Nephron progenitor cell (in vitro differentiated cells): ENCODE measurements at regions not wholly inside any gene's neighbourhood (a gene's known extent, or its start where the extent isn't known, plus 50 kb on each side); places are given as distances from the start of the nearest gene placed in this dataset.
"Not testable (repeated sequence)": the region's sequence is repeated elsewhere in the genome, so short reads cannot be mapped to it uniquely, and the experiment has no call there.

Experiments used
- DNase-seq: peaks from one replicate; pipeline ENCODE4 v3.0.0; 2021
- H3K27ac Mint-ChIP-seq: 2 replicates; pipeline ENCODE4 v1.8.0; 2021; ENCODE audit warnings: mild to moderate bottlenecking, moderate library complexity, mixed read lengths
- H3K27me3 Mint-ChIP-seq: 2 replicates; pipeline ENCODE4 v1.8.0; 2021; ENCODE audit warnings: mild to moderate bottlenecking, low read depth, mixed read lengths; ENCODE audit not compliant: poor library complexity
- H3K36me3 Mint-ChIP-seq: 2 replicates; pipeline ENCODE4 v1.8.0; 2021; ENCODE audit warnings: low read depth, mixed read lengths
- H3K4me1 Mint-ChIP-seq: 2 replicates; pipeline ENCODE4 v1.8.0; 2021; ENCODE audit warnings: mixed read lengths
- H3K4me3 Mint-ChIP-seq: 2 replicates; pipeline ENCODE4 v1.8.0; 2021; ENCODE audit warnings: mild to moderate bottlenecking, moderate library complexity, mixed read lengths
- H3K9me3 Mint-ChIP-seq: 2 replicates; pipeline ENCODE4 v1.8.0; 2021; ENCODE audit warnings: mild to moderate bottlenecking, moderate library complexity, mixed read lengths
- CTCF ChIP-seq: fragments of 200-600 bp; sonication (generic); IDR thresholded peaks from 2 replicates; pipeline ENCODE4 v1.5.0; 2021; ENCODE audit warnings: antibody characterized with exemption

DNA sequence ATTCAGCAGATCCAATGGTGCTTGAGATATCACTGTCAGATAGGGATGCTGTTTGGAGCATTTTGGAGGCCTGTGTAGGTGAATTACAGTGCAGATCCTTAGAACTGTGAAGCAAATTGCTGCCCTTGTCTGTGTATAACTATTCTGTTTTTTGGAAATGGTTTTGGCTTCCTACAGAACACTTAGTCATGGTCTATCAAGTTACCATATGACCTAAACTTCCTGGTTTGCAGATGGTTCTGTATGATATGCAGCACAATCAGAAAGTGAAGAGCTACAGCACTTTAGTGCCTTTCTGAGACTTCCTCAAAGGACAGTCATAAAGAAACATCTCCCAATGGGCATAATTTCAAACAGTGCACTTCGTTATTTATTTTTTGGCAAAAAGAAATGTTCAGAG, 688.6 kb downstream of the SH3BGRL start:
- Mint-ChIP-seq H3K27ac (no peak overlapping the region), H3K4me3 (no peak overlapping the region), H3K27me3 (peaks cover 9% of the 10 kb centered on the region), H3K9me3 (peaks cover 61% of the 10 kb centered on the region), H3K4me1 (no peaks in the 10 kb centered on the region), H3K36me3 (no peaks in the 10 kb centered on the region)
- no peak for DNase-seq
- TF ChIP-seq CTCF, result no peak

DNA sequence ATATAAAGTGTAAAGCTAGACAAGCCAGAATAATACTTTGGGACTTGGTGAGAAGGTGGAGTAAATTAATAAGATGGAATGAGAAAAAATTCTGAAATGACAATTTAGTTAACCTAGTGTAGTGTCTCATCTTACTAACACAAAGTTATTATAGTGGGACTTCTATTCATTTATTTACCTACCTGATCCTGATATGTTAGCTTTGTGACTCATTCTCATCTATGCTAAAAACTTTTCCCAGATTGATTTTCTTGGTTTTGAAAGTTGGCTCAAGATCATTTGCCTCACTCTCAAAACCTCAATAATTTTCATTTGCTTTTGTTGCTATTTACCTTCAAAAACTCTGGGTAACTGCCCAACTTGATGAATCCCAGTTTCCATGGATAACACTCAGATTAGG, 698.6 kb downstream of the SH3BGRL start:
- no peak for DNase-seq
- Mint-ChIP-seq H3K27me3 (no peaks in the 10 kb centered on the region), H3K27ac (no peak overlapping the region), H3K4me1 (no peaks in the 10 kb centered on the region), H3K9me3 (peaks cover 46% of the 10 kb centered on the region), H3K4me3 (no peak overlapping the region), H3K36me3 (no peaks in the 10 kb centered on the region)
- no peak for TF ChIP-seq CTCF

DNA sequence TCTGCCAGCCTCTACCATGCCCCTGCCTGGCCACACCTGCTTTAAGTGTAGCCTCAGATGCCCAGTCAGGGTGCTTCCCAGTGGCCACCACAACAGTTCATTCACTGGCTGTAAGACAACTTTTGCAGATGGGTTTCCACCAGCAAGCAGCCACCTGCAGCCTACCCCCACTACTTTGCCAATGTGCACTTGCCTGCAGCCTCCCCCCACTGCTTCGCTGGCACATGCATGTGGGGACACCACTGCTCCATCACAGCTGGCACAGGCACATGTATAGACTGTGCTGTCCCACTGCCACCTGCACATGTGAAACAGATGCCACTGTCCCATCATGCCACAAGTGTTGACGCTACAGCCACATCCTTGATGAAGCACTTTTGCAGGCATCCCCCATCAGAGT, 723.9 kb downstream of the SH3BGRL start:
- no peaks in the 10 kb centered on the region for H3K4me1 Mint-ChIP-seq
- no peaks in the 10 kb centered on the region for H3K36me3 Mint-ChIP-seq
- TF ChIP-seq CTCF, result no peak
- H3K27me3 Mint-ChIP-seq, result peaks cover 5% of the 10 kb centered on the region
- H3K27ac Mint-ChIP-seq, result no peak overlapping the region
- H3K9me3 Mint-ChIP-seq, result peaks cover 51% of the 10 kb centered on the region
- H3K4me3 Mint-ChIP-seq, result no peak overlapping the region
- DNase-seq, result no peak

DNA sequence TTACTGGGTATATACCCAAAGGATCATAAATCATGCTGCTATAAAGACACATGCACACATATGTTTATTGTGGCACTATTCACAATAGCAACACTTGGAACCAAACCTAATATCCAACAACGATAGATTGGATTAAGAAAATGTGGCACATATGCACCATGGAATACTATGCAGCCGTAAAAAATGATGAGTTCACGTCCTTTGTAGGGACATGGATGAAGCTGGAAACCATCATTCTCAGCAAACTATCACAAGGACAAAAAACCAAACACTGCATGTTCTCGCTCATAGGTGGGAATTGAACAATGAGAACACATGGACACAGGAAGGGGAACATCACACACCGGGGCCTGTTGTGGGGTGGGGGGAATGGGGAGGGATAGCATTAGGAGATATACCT, 744.0 kb downstream of the SH3BGRL start:
- not testable (repeated sequence) for H3K27ac Mint-ChIP-seq, H3K4me1 Mint-ChIP-seq, H3K27me3 Mint-ChIP-seq, H3K4me3 Mint-ChIP-seq, H3K36me3 Mint-ChIP-seq, DNase-seq
- H3K9me3 Mint-ChIP-seq, result peaks cover 58% of the 10 kb centered on the region

DNA sequence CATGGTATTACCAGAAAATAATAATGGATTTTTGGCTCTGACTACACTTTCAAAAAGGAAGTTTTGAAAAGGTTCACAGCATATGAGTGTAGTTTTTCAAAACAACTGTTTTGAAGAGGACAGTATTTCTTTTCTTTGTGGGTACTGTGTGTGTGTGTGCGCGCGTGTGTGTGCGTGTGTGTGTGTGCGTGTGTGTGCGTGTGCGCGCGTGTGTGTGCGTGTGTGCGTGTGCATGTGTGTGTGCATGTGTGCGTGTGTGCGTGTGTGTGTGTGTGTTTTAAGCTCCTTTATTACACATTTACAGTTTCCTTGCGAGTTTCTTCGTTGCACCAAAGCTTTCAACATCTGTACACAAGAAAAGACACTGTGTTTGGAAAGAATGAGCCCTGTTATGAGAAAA, 755.4 kb downstream of the SH3BGRL start:
- H3K27ac Mint-ChIP-seq, result no peak overlapping the region
- peaks cover 37% of the 10 kb centered on the region for H3K9me3 Mint-ChIP-seq
- no peaks in the 10 kb centered on the region for H3K4me1 Mint-ChIP-seq
- no peak overlapping the region for H3K4me3 Mint-ChIP-seq
- TF ChIP-seq CTCF, result no peak
- no peaks in the 10 kb centered on the region for H3K27me3 Mint-ChIP-seq
- H3K36me3 Mint-ChIP-seq, result no peaks in the 10 kb centered on the region
- DNase-seq, result no peak

DNA sequence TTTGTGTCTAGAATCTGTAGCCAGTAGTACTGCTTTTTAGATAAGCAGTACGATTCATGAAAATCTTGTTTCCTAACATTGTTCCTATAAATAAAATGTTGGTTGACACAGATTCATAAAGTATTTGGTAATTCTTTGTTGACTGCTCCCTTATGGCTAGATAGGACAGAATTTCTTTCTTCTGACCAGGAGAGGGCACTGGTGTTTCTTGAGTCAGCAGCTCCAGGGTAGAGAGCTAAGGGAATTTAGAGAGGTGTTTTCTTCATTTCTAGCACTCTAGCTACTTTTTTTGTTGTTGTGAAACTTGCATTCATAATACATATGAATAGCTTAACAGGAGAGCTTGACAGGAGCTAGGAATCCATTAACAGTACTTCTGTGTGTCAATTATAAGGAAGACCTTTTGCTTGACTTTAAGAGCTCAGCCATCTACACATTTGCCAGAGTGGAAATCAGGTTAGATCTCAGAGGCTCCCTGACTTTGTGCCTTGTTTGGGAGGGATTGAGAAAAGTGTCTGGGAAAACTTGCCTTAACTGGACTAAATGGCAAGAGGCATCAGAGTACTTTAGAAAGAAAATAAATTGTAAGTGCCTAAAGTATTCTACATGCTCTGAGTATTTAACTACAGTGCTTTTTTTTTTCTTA, 756.1 kb downstream of the SH3BGRL start:
- H3K4me3 Mint-ChIP-seq, result no peak overlapping the region
- no peaks in the 10 kb centered on the region for H3K36me3 Mint-ChIP-seq
- DNase-seq, result no peak
- H3K27me3 Mint-ChIP-seq, result no peaks in the 10 kb centered on the region
- no peaks in the 10 kb centered on the region for H3K4me1 Mint-ChIP-seq
- TF ChIP-seq CTCF, result no peak
- peaks cover 37% of the 10 kb centered on the region for H3K9me3 Mint-ChIP-seq
- no peak overlapping the region for H3K27ac Mint-ChIP-seq
